Activated CD4-positive, alpha-beta T cell treated with anti-CD3 and anti-CD28 coated beads, Interleukin-2, Interleukin-6, amounts not matched to agents 100 ng/mL and 50 ng/mL, durations not matched to agents 16 hours and 8 hours (primary cell): ENCODE measurements at regions not wholly inside any gene's neighbourhood (a gene's known extent, or its start where the extent isn't known, plus 50 kb on each side); places are given as distances from the start of the nearest gene placed in this dataset.
"Not testable (repeated sequence)": the region's sequence is repeated elsewhere in the genome, so short reads cannot be mapped to it uniquely, and the experiment has no call there.

Source experiments
- DNase-seq: peaks from one replicate; pipeline ENCODE4 v3.0.0-alpha.2; 2020

DNA sequence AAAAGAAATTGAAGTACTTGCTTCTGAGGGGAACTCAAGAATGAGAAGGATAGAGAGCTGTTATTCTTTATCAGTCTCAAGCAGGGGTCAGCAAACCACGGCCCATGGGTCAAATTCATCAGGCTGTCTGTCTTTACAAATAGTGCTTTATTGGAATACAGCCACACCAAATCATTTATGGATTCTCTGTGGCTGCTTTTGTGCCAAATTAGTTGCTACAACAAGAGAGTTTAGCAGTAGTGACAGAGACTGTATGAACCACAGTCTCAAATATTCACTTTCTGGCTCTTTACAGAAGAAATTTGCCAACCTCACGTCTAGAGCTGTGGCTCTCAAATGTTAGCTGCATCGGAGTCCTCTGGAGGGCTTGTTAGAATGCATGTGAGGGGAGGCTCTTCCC, 258.0 kb upstream of the RARB start:
- DNase-seq = no peak

DNA sequence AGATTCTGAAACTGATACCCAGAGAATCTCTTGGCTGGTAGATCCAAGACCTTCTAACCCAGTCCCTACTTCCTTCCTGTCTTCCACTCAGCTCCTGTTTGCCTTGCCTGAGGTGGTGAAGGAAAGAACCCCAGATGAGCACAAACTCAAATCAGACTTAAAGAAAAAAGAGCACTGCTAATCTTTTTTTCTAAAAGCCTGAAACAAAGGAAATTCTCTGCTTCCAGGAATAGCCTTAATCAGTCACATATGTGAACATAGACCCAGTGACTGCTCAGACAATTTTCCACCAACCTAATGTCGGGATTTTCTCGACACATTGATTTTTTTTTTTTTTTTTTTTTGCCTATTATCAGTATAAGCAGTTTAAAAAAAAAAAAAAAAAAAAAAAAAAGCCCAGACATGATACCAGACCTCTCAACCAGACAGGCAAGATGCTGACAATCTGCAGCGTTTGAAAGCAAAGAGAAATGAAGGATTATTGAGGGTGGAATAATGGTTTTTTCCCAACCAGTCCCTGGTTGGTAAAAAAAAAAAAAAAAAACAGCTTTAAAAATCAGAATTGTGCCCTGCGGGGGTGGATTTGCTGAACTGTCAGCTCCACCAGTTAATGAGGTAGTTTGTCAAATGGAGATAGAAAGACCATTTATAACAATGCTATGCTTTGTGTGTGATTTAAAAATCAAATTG, 256.8 kb upstream of the RARB start:
- DNase-seq = no peak

DNA sequence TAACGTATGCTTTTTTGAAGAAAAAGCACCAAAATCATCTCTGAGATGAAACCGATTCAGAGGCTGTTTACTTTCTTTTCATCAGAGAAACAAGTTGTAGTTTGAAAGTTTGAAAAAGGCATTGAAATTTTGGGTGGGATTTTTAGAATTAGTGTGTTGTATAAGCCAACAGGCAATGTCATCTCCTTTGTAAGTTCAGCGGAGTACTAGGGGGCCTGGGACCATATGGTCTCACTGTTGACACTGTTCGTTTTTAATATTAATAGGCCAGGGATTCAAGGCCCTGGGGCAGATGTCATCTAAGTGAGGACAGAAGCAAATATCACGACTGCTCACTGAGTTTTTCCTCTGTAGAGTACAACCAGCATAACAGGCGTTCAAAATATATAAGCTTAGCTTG, 256.2 kb upstream of the RARB start:
- no peak for DNase-seq

DNA sequence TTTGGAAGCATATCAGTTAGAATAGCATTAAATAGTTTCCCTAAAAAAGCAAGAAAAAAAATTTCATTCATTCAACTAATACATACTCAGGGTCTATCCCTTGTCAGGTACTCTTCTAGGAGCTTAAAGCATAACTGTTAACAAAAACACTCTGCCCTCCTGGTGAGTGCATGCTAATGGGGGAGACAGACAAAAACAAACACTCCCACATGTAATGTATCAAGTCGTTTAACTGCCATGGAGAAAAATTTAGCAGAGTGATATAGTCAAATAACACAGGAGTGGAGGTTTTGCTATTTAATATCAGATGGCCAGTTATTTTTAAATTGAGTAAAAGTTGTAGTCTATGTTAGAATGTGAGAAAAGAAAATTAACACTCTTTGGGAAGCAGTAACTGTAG, 254.5 kb upstream of the RARB start:
- no peak for DNase-seq

DNA sequence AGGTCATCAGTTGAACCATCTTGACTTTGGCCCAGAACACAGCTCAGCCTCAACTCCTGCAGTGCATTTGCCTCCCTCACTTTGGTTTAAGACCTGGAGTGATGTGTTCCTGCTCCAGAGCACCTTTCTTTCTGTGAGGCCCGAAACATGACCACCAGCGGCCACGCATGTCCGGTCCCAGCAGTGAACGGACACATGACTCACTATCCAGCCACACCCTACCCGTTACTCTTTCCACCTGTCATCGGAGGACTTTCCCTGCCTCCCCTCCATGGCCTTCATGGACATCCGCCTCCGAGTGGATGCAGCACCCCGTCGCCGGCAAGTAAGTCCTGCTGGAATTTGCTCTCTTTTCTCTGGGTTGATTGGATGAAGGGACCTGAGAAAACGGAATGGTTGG, 253.8 kb upstream of the RARB start:
- no peak for DNase-seq

DNA sequence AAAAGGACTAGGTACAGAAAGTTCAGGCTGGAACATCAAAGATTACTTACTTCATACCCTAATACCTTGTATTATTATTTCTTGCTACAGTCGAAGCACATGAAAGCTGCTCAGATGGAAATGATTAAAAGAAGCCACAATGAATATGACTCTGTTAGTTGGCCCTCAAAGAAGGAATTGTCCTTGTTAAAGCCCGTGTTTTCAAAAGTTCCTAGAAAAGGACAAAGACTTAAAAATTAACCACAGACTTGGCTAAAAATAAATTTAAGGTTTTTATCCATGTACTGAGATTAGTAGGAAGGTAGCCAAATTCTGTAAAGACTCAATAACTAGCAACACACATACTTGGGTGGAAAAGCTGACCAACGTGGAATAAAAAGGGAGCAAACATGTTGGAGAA, 251.0 kb upstream of the RARB start:
- DNase-seq = no peak

DNA sequence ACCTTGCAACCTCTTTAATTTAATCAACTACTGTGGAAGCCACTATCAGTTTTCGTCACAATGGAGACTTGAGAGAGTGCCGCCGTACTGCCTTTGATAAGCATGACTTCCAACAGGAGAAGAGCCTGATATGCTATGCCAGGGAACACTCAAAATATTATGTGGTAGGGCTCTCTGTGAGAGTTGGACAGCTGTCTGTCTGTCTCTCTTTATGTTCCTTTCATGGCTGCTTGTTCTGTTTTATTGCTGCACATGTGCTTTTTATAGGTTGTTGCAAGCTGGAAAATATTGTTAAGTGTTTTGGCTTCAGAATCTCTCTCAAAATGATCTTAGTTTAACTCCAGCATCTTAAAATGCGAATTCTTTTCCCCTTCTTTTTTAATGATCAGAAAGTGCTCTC, 249.4 kb upstream of the RARB start:
- DNase-seq = no peak

DNA sequence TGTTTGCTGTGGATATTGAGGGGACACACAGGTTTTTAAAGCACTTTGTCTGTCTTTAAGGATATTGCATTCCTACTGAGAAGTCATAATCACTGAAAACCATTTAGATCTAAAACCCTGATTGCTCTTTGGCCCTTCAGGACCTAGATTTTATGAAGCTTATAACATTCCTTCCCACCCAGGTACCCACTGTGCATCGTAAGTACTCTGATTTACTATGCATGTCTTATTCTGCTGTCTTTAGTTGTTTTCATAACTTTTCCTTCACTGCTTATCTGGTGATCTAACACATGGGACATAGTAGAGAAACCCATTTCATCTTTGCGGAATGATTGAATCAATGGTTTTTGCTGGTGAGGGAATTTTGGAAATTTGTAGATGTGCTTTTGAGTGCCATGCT, 247.0 kb upstream of the RARB start:
- DNase-seq = no peak

DNA sequence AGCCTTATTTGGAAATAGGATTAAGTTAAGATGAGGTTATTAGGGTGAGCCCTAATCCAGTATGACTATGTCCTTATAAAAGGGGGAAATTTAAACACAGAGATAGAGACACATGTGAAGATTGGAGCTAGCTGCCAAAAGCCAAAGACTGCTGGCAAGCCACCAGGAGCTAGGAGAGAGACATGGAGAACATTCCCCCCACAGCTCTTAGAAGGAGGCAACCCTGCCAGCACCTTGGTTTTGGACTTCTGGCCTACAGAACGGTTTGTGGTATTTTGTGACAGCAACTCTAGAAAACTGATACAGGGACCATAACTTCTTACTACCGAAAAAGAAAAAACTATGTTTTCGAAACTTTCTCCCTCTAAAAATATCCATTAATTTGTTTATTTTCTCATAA, 245.3 kb upstream of the RARB start:
- no peak for DNase-seq

DNA sequence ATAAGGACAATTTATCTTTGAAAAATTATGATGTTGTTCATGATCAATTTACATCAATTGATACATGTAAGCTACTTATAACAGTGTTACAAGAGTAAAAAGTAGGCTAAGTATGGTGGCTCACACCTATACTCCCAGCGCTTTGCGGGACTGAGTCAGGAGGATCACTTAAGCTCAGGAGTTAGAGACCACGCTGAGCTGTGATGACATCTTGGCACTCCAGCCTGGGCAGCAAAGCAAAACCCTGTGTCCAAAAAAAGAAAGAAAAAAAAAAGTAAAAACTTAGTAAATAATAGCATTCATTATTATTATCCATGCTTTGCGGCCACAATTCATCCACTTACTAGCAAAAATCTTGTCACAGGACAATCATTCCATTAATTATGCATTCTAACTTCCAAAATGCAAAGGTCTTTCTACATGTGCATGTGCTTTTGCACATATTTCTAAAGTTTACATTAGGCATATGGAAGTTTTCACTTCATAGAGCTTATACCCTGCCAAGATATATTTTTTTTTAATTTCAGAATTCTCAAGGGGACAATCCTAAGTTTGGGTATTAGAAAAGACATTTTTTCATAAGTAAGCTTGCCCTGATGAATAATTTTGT, 243.3 kb upstream of the RARB start:
- no peak for DNase-seq

DNA sequence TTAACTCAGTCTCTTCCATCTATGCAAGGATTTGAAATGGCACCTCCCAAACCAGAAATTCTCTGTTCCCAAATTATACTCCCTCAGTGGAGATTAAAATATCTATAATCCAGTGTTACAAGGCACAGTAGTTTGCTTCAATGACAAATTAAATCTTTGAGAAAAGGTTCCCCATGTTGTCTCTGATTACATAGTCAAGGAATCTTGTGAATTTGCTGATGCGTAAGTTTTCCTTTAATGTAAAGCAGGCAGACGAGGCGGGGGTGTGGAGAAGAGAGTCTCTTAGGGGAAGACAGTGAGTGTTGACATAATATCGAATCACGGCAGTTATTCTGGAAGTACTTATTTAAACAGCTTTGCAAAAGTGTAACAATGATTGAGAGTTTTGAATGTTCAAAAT, 236.4 kb upstream of the RARB start:
- DNase-seq = no peak

DNA sequence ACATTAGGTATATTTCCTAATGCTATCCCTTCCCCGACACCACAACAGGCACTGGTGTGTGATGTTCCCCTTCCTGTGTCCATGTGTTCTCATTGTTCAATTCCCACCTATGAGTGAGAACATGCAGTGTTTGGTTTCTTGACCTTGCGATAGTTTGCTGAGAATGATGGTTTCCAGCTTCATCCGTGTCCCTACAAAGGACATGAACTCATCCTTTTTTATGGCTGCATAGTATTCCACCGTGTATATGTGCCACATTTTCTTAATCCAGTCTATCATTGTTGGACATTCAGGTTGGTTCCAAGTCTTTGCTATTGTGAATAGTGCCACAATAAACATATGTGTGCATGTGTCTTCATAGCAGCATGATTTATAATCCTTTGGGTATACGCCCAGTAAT, 228.5 kb upstream of the RARB start:
- DNase-seq = not testable (repeated sequence)

DNA sequence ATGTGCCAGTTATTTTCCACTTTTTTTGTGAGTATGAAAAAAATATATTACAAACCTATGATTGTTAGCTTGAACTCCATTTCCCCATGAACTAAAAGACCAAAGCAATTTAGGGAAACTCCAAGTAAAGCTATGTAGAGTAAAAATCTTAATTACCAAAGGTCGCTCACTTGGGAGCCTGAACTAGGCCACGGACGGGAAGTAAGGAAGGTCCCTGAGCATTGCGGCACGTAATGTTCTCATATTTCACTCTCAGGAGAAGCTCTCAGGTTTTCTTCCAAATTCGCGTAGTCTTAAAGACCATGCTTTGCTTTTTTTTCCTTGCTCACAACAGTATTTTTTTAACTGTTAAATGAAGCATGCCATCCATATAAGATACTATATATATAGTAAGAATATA, 215.3 kb upstream of the RARB start:
- no peak for DNase-seq

DNA sequence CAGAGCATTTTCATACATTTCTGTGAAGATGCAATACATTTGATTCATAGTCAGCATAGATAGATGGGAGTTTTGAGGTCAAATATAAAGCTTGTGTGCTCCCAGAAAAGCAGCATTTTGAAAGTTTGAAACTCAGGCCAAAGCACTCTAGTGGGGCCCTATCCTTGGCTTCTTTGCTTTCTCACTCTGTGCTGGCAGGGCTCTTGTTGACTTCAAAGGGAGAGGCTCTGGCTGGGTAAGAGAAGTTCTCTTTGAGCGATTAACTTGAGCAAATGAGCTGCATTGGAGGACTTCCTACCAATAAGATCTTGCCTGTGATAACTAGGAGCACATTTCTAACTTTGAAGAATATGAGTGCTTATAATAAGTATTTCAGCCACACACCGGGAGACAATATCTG, 214.0 kb upstream of the RARB start:
- no peak for DNase-seq

DNA sequence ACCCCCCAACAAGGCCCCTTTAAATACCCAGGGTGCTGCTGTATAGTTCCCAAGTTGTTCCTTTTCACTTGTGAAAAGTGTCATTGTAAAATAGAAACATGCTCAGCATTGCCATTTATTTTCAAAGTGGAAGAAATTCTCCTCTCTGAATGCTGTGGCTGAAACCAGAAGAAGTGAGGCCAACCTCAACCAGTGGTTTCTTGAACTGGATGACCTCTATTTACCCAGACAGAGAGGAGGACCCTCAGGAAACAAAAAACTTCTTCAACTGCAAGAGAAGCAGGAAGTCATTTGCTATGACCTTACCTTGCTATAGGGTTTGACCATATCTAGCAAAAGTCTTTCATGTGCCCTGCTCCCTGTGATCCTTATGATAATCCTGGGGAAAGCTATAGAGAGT, 209.7 kb upstream of the RARB start:
- no peak for DNase-seq

DNA sequence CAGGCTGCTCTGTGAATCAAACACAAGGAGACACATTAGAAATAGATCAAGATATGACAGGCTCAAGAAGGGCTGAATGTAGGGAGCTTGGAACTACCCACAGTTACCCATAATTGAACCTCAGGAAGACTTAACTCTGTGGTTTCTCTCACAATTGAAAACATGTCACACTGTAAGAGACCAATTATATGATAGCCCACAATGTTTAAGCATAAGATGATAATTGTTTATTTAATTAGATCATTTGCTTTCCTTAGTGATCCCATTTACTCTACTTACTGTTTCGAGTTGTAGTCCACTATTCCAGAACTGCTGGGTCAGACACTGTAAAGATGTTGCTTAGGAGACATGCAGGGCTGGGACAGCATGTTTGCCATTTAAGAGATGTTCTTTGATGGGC, 201.3 kb upstream of the RARB start:
- no peak for DNase-seq

DNA sequence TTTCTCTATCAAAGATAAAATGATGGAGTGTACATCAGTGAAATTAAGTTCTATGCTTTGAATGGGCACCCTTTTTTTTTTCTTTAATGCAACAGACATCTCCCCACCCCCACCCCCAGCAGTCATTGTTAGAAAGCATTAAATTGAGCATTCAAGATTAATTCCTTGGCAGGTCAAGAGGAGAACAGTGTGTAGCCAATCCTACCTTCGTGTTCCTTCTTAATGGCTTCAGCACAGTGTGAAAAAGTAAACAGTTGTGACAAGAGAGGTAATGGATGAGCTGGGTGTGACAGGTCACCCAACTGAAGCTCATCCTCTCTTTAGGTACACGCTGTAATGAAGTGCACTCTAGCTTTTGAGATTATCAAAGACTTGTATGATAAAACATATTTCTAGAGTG, 198.5 kb upstream of the RARB start:
- no peak for DNase-seq

DNA sequence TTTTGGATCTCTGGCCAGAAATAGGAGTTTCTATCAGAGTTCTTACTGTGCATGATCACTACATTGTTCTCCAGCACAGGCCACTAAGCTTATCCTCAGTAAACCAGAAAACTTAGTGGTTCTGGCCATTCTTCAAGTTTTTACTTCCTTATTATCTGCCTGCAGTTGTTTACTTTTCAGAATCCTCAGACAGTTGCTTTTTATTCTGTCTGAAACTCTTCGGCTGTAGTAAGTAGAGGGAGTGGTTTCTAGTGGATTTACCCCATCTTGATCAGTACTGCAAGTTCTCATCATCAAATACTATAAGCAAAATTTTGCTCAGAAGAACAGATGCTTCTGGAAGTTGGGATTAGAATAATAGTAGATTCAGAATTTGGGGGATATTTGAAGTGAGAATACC, 193.0 kb upstream of the RARB start:
- DNase-seq = no peak

DNA sequence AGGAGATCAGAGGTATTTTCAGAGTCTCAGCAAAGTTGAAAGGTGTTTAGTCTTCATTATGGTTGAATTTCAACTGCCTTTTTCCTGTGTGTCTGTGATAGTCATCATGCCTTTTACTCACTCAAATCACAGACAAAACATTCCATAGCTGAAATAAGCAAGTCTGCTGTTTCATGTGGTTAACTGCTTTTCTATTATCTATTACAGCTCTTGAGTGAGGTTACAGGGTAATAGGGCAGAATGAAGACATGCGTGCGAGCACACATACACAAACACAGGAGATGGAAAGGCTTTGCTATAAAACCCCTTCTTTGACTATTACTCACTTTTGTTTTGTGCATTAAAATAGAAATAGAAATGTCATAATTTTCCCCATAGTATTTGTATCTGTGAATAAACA, 192.6 kb upstream of the RARB start:
- no peak for DNase-seq

DNA sequence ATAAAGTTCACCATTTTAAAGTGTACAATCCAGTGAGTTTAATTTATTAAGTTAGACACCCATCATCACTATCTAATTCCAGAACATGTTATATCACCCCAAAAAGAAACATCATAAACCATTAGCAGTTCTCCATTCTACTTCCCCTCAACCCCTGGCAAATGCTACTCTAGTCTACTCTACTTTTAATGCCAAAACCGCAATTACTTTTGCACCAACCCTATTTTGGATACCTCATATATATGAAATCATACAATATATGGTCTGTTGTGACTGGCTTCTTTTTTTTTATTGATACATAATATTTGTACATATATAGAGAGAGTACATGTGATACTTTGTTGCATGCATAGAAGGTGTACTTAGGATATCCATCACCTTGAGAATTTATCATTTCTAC, 190.5 kb upstream of the RARB start:
- no peak for DNase-seq

DNA sequence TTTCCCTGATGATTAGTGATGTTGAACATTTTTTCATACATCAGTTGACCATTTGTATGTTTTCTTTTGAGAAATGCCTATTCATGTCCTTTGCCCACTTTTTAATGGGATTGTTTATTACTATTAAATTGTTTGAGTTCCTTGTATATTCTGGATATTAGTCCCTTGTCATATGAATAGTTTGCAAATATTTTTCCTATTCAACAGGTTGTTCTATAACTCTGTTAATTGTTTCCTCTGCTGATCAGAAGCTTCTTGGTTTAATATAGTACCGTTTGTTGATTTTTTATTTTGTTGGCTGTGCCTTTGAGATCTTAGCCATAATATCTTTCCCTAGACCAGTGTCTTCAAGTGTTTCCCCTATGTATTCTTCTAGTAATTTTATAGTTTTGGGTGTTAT, 189.0 kb upstream of the RARB start:
- no peak for DNase-seq

DNA sequence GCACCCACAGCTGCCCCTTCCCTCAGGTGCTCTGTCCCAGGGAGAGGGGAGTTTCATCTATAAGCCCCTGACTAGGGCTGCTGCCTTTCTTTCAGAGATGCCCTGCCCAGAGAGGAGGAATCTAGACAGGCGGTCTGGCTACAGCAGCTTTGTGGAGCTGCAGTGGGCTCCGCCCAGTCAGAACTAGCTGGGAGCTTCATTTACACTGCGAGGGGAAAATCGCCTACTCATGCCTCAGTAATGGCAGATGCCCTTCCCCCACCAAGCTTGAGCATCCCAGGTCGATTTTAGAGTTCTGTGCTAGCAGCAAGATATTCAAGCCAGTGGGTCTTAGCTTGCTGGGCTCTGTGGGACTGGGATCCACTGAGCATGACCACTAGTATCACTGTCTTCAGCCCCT, 181.2 kb upstream of the RARB start:
- DNase-seq = no peak

DNA sequence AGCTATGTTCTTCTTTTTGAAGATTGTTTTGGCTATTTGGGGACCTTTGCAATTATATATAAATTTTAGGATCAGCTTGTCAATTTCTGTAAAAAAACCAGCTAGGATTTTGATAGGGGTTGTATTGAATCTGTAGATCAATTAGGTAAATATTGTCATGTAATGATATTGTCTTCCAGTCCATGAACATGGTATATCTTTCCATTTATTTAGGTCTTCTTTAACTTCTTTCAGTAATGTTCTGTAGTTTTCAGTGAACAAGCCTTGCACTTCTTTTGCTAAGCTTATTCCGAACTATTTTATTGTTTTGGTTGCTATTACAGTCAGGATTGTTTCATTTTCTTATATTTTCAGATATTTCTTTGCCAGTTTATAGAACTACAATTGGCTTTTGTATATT, 175.8 kb upstream of the RARB start:
- no peak for DNase-seq

DNA sequence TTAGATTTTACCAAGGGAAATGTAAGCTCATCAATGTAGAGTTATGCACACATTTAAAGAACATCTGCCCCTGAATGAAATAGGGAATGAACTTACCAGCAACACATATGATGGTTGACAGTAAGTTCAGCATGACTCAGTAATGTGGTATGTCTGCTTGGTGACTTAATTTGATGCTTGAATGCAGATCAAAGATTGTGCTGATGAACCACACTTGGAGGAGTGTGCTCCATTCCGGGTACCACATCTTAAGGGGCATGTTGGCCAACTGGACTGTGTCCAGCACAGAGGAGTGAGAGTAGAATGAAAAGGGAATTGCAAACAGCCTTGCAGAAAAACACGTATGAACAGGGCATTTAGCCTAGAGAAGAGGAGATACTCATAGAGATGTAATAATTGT, 171.0 kb upstream of the RARB start:
- no peak for DNase-seq

DNA sequence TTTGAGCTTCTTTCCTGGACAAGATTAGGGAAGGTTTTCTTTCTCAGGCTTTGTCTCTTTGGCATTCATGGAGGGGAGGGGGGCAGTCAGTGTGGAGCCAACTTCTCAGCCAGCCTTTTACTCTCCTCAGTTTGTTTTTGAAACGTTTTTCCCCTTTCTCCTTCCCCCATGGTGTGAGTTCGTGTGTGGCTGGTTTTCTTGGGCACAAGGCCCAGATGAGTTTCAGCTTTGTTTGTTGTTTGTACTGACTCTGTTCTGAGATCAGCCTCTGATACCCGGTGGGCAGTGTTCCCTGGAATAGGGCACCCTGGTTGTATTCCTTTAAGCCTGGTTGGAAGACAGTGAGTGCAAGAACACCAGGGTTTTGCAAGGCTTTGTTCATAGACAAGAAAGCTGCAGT, 168.2 kb upstream of the RARB start:
- DNase-seq = no peak

DNA sequence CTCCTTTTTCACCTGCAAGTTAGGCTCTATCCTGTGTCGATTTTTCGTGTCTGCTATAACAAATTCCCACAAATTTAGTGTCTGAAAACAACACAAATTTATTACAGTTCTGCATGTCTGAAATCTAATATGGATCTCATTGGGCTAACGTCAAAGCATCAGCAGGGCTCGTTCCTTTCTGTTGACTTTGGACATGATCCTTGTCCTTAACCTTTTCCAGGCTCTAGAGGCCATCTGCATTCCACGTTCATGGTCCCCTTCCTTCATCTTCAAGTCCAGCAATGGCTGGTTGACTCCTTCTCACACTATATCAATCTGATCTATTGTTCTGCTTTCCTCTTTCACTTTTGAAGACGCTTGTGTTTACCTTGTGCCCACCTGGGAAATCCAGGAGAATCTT, 165.7 kb upstream of the RARB start:
- no peak for DNase-seq
